ENCODE measurements at regions not wholly inside any gene's neighbourhood (a gene's known extent, or its start where the extent isn't known, plus 50 kb on each side); places are given as distances from the start of the nearest gene placed in this dataset.

DNA sequence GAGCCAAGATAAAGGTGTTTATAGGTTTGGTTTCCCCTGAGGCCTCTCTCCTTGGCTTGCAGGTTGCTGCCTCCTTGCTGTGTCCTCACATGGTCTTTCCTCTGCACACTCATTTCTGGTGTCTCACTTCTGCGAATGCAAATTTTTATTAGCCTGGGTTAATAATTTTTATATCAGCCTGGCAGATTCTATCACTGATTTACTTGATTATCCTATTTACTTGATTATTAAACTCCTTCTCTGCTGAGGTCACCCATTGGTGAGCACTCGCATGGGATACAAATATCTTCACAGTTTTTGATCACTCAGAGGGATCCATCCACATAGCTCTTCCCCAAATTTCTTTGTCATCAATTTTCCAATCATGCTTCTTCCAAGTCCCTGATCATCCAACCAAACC, 90.9 kb upstream of the IGLL5 start:
- TF ChIP-seq, protein P1, sequence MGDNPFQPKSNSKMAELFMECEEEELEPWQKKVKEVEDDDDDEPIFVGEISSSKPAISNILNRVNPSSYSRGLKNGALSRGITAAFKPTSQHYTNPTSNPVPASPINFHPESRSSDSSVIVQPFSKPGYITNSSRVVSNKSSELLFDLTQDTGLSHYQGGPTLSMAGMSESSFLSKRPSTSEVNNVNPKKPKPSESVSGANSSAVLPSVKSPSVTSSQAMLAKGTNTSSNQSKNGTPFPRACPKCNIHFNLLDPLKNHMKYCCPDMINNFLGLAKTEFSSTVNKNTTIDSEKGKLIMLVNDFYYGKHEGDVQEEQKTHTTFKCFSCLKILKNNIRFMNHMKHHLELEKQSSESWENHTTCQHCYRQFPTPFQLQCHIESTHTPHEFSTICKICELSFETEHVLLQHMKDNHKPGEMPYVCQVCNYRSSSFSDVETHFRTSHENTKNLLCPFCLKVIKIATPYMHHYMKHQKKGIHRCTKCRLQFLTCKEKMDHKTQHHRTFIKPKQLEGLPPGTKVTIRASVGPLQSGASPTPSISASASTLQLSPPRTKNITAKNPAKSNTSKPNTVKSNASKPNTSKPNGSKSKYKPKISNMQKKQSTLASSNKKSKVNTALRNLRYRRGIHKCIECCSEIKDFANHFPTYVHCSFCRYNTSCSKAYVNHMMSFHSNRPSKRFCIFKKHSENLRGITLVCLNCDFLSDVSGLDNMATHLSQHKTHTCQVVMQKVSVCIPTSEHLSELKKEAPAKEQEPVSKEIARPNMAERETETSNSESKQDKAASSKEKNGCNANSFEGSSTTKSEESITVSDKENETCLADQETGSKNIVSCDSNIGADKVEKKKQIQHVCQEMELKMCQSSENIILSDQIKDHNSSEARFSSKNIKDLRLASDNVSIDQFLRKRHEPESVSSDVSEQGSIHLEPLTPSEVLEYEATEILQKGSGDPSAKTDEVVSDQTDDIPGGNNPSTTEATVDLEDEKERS (tag by site-specific recombination; IDR thresholded peaks at IDR 0.05), result no peak
- TF ChIP-seq ZBTB7A (tag by site-specific recombination; IDR thresholded peaks at IDR 0.05; ENCODE audit: low read depth) (no peak), ZNF311 (tag by site-specific recombination; IDR thresholded peaks at IDR 0.05; ENCODE audit: borderline replicate concordance) (no peak), KLF10 (tag by site-specific recombination; IDR thresholded peaks at IDR 0.05) (no peak), KLF1 (tag by site-specific recombination; IDR thresholded peaks at IDR 0.05) (no peak), OSR2 (tag by site-specific recombination; IDR thresholded peaks at IDR 0.05) (no peak), TCF7L2 (IDR thresholded peaks at IDR 0.05; ENCODE audit: borderline replicate concordance, low read depth, low read length) (no peak)
- TF ChIP-seq, protein P2, sequence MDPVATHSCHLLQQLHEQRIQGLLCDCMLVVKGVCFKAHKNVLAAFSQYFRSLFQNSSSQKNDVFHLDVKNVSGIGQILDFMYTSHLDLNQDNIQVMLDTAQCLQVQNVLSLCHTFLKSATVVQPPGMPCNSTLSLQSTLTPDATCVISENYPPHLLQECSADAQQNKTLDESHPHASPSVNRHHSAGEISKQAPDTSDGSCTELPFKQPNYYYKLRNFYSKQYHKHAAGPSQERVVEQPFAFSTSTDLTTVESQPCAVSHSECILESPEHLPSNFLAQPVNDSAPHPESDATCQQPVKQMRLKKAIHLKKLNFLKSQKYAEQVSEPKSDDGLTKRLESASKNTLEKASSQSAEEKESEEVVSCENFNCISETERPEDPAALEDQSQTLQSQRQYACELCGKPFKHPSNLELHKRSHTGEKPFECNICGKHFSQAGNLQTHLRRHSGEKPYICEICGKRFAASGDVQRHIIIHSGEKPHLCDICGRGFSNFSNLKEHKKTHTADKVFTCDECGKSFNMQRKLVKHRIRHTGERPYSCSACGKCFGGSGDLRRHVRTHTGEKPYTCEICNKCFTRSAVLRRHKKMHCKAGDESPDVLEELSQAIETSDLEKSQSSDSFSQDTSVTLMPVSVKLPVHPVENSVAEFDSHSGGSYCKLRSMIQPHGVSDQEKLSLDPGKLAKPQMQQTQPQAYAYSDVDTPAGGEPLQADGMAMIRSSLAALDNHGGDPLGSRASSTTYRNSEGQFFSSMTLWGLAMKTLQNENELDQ (tag by site-specific recombination; IDR thresholded peaks at IDR 0.05; ENCODE audit: low read depth), result no peak
- TF ChIP-seq, protein P3, sequence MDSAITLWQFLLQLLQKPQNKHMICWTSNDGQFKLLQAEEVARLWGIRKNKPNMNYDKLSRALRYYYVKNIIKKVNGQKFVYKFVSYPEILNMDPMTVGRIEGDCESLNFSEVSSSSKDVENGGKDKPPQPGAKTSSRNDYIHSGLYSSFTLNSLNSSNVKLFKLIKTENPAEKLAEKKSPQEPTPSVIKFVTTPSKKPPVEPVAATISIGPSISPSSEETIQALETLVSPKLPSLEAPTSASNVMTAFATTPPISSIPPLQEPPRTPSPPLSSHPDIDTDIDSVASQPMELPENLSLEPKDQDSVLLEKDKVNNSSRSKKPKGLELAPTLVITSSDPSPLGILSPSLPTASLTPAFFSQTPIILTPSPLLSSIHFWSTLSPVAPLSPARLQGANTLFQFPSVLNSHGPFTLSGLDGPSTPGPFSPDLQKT (IDR thresholded peaks at IDR 0.05; ENCODE audit: borderline replicate concordance, low read depth, low read length), result no peak
- TF ChIP-seq, protein P4, sequence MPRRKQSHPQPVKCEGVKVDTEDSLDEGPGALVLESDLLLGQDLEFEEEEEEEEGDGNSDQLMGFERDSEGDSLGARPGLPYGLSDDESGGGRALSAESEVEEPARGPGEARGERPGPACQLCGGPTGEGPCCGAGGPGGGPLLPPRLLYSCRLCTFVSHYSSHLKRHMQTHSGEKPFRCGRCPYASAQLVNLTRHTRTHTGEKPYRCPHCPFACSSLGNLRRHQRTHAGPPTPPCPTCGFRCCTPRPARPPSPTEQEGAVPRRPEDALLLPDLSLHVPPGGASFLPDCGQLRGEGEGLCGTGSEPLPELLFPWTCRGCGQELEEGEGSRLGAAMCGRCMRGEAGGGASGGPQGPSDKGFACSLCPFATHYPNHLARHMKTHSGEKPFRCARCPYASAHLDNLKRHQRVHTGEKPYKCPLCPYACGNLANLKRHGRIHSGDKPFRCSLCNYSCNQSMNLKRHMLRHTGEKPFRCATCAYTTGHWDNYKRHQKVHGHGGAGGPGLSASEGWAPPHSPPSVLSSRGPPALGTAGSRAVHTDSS (tag by site-specific recombination; IDR thresholded peaks at IDR 0.05), result no peak
- TF ChIP-seq, protein P5, sequence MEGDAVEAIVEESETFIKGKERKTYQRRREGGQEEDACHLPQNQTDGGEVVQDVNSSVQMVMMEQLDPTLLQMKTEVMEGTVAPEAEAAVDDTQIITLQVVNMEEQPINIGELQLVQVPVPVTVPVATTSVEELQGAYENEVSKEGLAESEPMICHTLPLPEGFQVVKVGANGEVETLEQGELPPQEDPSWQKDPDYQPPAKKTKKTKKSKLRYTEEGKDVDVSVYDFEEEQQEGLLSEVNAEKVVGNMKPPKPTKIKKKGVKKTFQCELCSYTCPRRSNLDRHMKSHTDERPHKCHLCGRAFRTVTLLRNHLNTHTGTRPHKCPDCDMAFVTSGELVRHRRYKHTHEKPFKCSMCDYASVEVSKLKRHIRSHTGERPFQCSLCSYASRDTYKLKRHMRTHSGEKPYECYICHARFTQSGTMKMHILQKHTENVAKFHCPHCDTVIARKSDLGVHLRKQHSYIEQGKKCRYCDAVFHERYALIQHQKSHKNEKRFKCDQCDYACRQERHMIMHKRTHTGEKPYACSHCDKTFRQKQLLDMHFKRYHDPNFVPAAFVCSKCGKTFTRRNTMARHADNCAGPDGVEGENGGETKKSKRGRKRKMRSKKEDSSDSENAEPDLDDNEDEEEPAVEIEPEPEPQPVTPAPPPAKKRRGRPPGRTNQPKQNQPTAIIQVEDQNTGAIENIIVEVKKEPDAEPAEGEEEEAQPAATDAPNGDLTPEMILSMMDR (tag by site-specific recombination; IDR thresholded peaks at IDR 0.05), result no peak

All from HEK293 (cell line).